IMR-90 (cell line): ENCODE measurements at regions not wholly inside any gene's neighbourhood (a gene's known extent, or its start where the extent isn't known, plus 50 kb on each side); places are given as distances from the start of the nearest gene placed in this dataset.
A peak's percentile ranks its signal among the peaks of the same experiment; 100 is the strongest.

Source experiments
- ATAC-seq: fragments of 200-7000 bp; cut with Tn5 transposase; 2 replicates; pipeline ENCODE4 v1.9.1; 2020; ENCODE audit warnings: low read depth, mild to moderate bottlenecking, moderate library complexity
- BruUV-seq: library from RNA; stranded (reverse); fragments of 400-500 nt; replicated peaks from 2 replicates; lab custom pipeline; 2021; lab: Mats Ljungman, UMichigan
- CTCF ChIA-PET: fragments of 300-600 bp; formaldehyde crosslinking; extraction: SDS; loops from one replicate; lab custom pipeline; 2021; ENCODE audit warnings: antibody characterized with exemption; lab: Yijun Ruan, JAX
- POLR2A ChIA-PET: fragments of 300-600 bp; sonication (Branson Sonifier 250); formaldehyde crosslinking; loops from one replicate; lab custom pipeline; 2022; ENCODE audit warnings: antibody characterized with exemption; ENCODE audit not compliant: unreplicated experiment; lab: Charles Lee
- DNase-seq: peaks from one replicate; pipeline ENCODE4 v3.0.0; 2013
- H2AFZ ChIP-seq: replicated peaks from 2 replicates; pipeline ENCODE3; 2013; ENCODE audit warnings: low read length, mild to moderate bottlenecking; ENCODE audit not compliant: poor library complexity
- H2AK5ac ChIP-seq: 2 replicates; pipeline ENCODE4 v1.6.1; 2013; ENCODE audit warnings: low read depth, low read length, inconsistent platforms
- H2AK9ac ChIP-seq: replicated peaks from 2 replicates; pipeline ENCODE3; 2013; ENCODE audit warnings: mild to moderate bottlenecking, low read depth, low read length, moderate library complexity; ENCODE audit not compliant: poor library complexity
- H2BK120ac ChIP-seq: 2 replicates; pipeline ENCODE4 v1.6.1; 2013; ENCODE audit warnings: low read depth, low read length, inconsistent platforms
- H2BK15ac ChIP-seq: 3 replicates; pipeline ENCODE4 v1.6.1; 2013; ENCODE audit warnings: low read depth, low read length, inconsistent platforms
- H2BK20ac ChIP-seq: 2 replicates; pipeline ENCODE4 v1.6.1; 2013; ENCODE audit warnings: low read depth, mild to moderate bottlenecking, inconsistent platforms, low read length, moderate library complexity
- H2BK5ac ChIP-seq: 2 replicates; pipeline ENCODE4 v1.6.1; 2013; ENCODE audit warnings: mild to moderate bottlenecking, low read depth, low read length, inconsistent platforms; ENCODE audit not compliant: poor library complexity, severe bottlenecking
- H3K14ac ChIP-seq: replicated peaks from 2 replicates; pipeline ENCODE4 v1.6.1; 2013; ENCODE audit warnings: low read depth, low read length, inconsistent platforms
- H3K18ac ChIP-seq: 2 replicates; pipeline ENCODE4 v1.6.1; 2013; ENCODE audit warnings: low read depth, low read length, control low read depth
- H3K23ac ChIP-seq: 2 replicates; pipeline ENCODE4 v1.6.1; 2013; ENCODE audit warnings: low read depth, low read length, inconsistent platforms
- H3K27ac ChIP-seq: 2 replicates; pipeline ENCODE4 v1.5.1; 2013; ENCODE audit warnings: mild to moderate bottlenecking, control low read depth, low read length; ENCODE audit not compliant: insufficient read depth
- H3K27me3 ChIP-seq: 2 replicates; pipeline ENCODE4 v1.6.1; 2013; ENCODE audit warnings: low read length; ENCODE audit not compliant: control insufficient read depth, insufficient read depth
- H3K36me3 ChIP-seq: 2 replicates; pipeline ENCODE4 v1.6.1; 2013; ENCODE audit warnings: low read length, mixed read lengths; ENCODE audit not compliant: control insufficient read depth, insufficient read depth
- H3K4ac ChIP-seq: 2 replicates; pipeline ENCODE4 v1.6.1; 2013; ENCODE audit warnings: low read depth, low read length, inconsistent platforms
- H3K4me1 ChIP-seq: 2 replicates; pipeline ENCODE4 v1.6.1; 2013; ENCODE audit warnings: low read length, mixed read lengths; ENCODE audit not compliant: control insufficient read depth, insufficient read depth
- H3K4me2 ChIP-seq: 2 replicates; pipeline ENCODE4 v1.6.1; 2013; ENCODE audit warnings: low read depth, mild to moderate bottlenecking, control low read depth, low read length, moderate library complexity
- H3K4me3 ChIP-seq: 2 replicates; pipeline ENCODE4 v1.5.1; 2013; ENCODE audit warnings: low read depth, mild to moderate bottlenecking, control low read depth, low read length, moderate library complexity; ENCODE audit not compliant: insufficient read depth
- H3K56ac ChIP-seq: 2 replicates; pipeline ENCODE4 v1.6.1; 2013; ENCODE audit warnings: low read length, inconsistent platforms; ENCODE audit not compliant: insufficient read depth; ENCODE audit errors: extremely low read depth
- H3K79me1 ChIP-seq, 2 experiments: 2 replicates each; pipeline ENCODE4 v1.6.1; 2013; ENCODE audit warnings: low read length in 2 of 2, inconsistent platforms in 1 of 2, low read depth in 1 of 2
- H3K9ac ChIP-seq: 2 replicates; pipeline ENCODE4 v1.6.1; 2013; ENCODE audit warnings: low read depth, low read length, control low read depth
- H3K9me1 ChIP-seq: 2 replicates; pipeline ENCODE4 v1.6.1; 2013; ENCODE audit warnings: low read length, inconsistent platforms; ENCODE audit not compliant: insufficient read depth
- H3K9me3 ChIP-seq: 2 replicates; pipeline ENCODE4 v1.6.1; 2013; ENCODE audit warnings: low read length; ENCODE audit not compliant: control insufficient read depth, insufficient read depth
- H4K20me1 ChIP-seq: 2 replicates; pipeline ENCODE4 v1.6.1; 2013; ENCODE audit warnings: low read length, inconsistent platforms; ENCODE audit not compliant: insufficient read depth
- H4K5ac ChIP-seq: 2 replicates; pipeline ENCODE4 v1.6.1; 2013; ENCODE audit warnings: mild to moderate bottlenecking, low read depth, low read length, control low read depth
- H4K8ac ChIP-seq, 2 experiments: 2 replicates each; pipeline ENCODE4 v1.6.1; 2013; ENCODE audit warnings: low read depth in 2 of 2, low read length in 2 of 2, control low read depth in 1 of 2, inconsistent platforms in 1 of 2
- H4K91ac ChIP-seq: 2 replicates; pipeline ENCODE4 v1.6.1; 2013; ENCODE audit warnings: low read depth, low read length, inconsistent platforms; ENCODE audit not compliant: insufficient read depth
- BHLHE40 ChIP-seq: fragments of 150-350 bp; IDR thresholded peaks from 2 replicates; pipeline ENCODE4 v1.6.1; 2016; ENCODE audit warnings: mild to moderate bottlenecking, low read depth, low read length
- CEBPB ChIP-seq: IDR thresholded peaks from 2 replicates; pipeline ENCODE4 v1.6.1; 2012; ENCODE audit warnings: low read depth, low read length, improper control_type of control experiment
- CHD1 ChIP-seq: IDR thresholded peaks from 2 replicates; pipeline ENCODE4 v1.6.1; 2012; ENCODE audit warnings: low read depth, low read length, improper control_type of control experiment
- FOS ChIP-seq: fragments of 150-350 bp; IDR thresholded peaks from 2 replicates; pipeline ENCODE4 v1.6.1; 2016; ENCODE audit warnings: low read depth, low read length
- MAFK ChIP-seq: IDR thresholded peaks from 2 replicates; pipeline ENCODE4 v1.6.1; 2012; ENCODE audit warnings: low read depth, low read length, improper control_type of control experiment
- MAZ ChIP-seq: IDR thresholded peaks from 2 replicates; pipeline ENCODE4 v1.6.1; 2012; ENCODE audit warnings: low read depth, mild to moderate bottlenecking, low read length, improper control_type of control experiment, moderate library complexity, borderline replicate concordance
- MXI1 ChIP-seq: IDR thresholded peaks from 2 replicates; pipeline ENCODE4 v1.6.1; 2012; ENCODE audit warnings: low read depth, mild to moderate bottlenecking, low read length, moderate library complexity, borderline replicate concordance
- NFE2L2 ChIP-seq: fragments of 150-350 bp; IDR thresholded peaks from 2 replicates; pipeline ENCODE4 v1.6.1; 2016; ENCODE audit warnings: low read depth, mild to moderate bottlenecking, low read length
- POLR2A ChIP-seq: IDR thresholded peaks from 2 replicates; pipeline ENCODE4 v1.6.1; 2012; ENCODE audit warnings: mild to moderate bottlenecking, low read depth, low read length
- RAD21 ChIP-seq: IDR thresholded peaks from 2 replicates; pipeline ENCODE4 v1.6.1; 2012; ENCODE audit warnings: low read length, improper control_type of control experiment
- RCOR1 ChIP-seq: IDR thresholded peaks from 2 replicates; pipeline ENCODE4 v1.6.1; 2012; ENCODE audit warnings: mild to moderate bottlenecking, low read length, improper control_type of control experiment; ENCODE audit not compliant: insufficient replicate concordance
- RFX5 ChIP-seq: IDR thresholded peaks from 2 replicates; pipeline ENCODE4 v1.8.0; 2012; ENCODE audit warnings: low read depth, mild to moderate bottlenecking, low read length, moderate library complexity
- SMC3 ChIP-seq: fragments of 150-350 bp; IDR thresholded peaks from 2 replicates; pipeline ENCODE4 v1.6.1; 2016; ENCODE audit warnings: low read depth, mild to moderate bottlenecking, antibody characterized with exemption, low read length, moderate library complexity
- WGBS, 2 experiments: methylation state at CpG; one replicate each; pipeline versions ENCODE4 v1.1.5 to v1.1.7; 2013; ENCODE audit warnings: missing lambda C conversion rate in 2 of 2; ENCODE audit not compliant: insufficient read length in 1 of 2; ENCODE audit errors: extremely low coverage in 2 of 2; 5-methylcytosine and 5-hydroxymethylcytosine counted together
- dilution Hi-C: fragments of 300-500 bp; cut with HindIII; formaldehyde crosslinking; loops from one replicate; pipeline ENCODE4 v1.14.3; 2018; ENCODE audit warnings: low sequenced_read_pairs; ENCODE audit not compliant: unreplicated experiment
- in situ Hi-C: fragments of 300-500 bp; cut with MboI; formaldehyde crosslinking; loops from 3 replicates; pipeline ENCODE4 v1.14.3; 2019; ENCODE audit warnings: low sequenced_read_pairs, inconsistent platforms, mixed read lengths
- intact Hi-C: fragments of 100-400 bp; cut with micrococcal nuclease; formaldehyde crosslinking; loops from 2 replicates; pipeline ENCODE4 v1.10.0; 2022
- TF ChIP-seq, protein P1 (sequence below): conservative IDR thresholded peaks from 2 replicates; pipeline ENCODE4 v1.5.1; 2012; ENCODE audit warnings: mild to moderate bottlenecking, low read depth, low read length, improper control_type of control experiment
- TF ChIP-seq, protein P2 (sequence below): fragments of 150-350 bp; IDR thresholded peaks from 2 replicates; pipeline ENCODE4 v1.6.1; 2017; ENCODE audit warnings: mild to moderate bottlenecking, antibody characterized with exemption, low read length, low read depth
- TF ChIP-seq, protein P3 (sequence below): fragments of 150-350 bp; IDR thresholded peaks from 2 replicates; pipeline ENCODE4 v1.6.1; 2016; ENCODE audit warnings: low read depth, mild to moderate bottlenecking, low read length, moderate library complexity, borderline replicate concordance

DNA sequence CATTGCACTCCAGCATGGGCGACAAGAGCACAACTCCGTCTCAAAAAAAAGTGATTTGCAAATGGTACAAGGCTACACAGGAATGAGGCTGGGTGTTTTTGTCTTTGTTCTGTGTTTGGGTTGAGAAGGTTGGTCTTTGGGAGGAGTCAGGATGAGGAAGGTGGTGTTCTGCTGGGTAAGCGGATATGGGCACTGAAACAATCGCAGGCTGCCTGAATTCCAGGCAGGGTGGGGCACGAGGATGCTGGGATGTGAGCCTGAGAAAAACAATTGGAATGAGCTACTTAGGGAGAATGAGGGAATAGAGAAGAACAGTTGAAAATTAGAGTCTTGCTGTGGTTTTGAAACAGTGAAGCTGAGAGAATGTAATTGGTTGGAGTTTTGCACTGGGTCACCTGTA, 51.6 kb downstream of the ZBTB38 start:
- 89% methylated on average over 3 of the region's 5 CpGs; no CpG with 5 or more reads in 1 of the 2 experiments for WGBS, 2 experiments
- Histone ChIP-seq H3K4me3 (no peak overlapping the region), H3K79me1 (peaks cover 49 to 86% of the 10 kb centered on the region in 2 experiments), H3K23ac (peak overlapping the region; percentile 74; the same call in 1 of the 2 replicates), H4K5ac (peak overlapping the region; percentile 87), H3K27me3 (no peaks in the 10 kb centered on the region), H2BK20ac (peak overlapping the region; percentile 75), H3K4me2 (no peak overlapping the region), H2BK15ac (peak overlapping the region; percentile 81; the same call in 2 of the 3 replicates), H3K36me3 (peaks cover 46% of the 10 kb centered on the region), H3K56ac (no peak overlapping the region), H2AK5ac (peak overlapping the region; percentile 95), H4K20me1 (no peaks in the 10 kb centered on the region), H2AFZ (no peak overlapping the region), H3K9me3 (no peaks in the 10 kb centered on the region), H3K9ac (no peak overlapping the region), H2BK120ac (peak overlapping the region; percentile 81), H4K91ac (peak overlapping the region; percentile 87), H2BK5ac (peak overlapping the region; percentile 63), H3K4me1 (peaks cover 14% of the 10 kb centered on the region), H2AK9ac (peak overlapping the region; percentile 68), H3K14ac (peak overlapping the region; percentile 71), H3K4ac (peak overlapping the region; percentile 55), H3K27ac (peak overlapping the region; percentile 28), H3K18ac (peak overlapping the region; percentile 42), H3K9me1 (peaks cover 29% of the 10 kb centered on the region), H4K8ac (peak overlapping the region; percentile 65 to 81)
- TF ChIP-seq RFX5 (no peak), CEBPB (no peak), MAFK (no peak), BHLHE40 (no peak), SMC3 (no peak), FOS (no peak), NFE2L2 (no peak), MXI1 (no peak), RAD21 (no peak), CHD1 (no peak), POLR2A (no peak), RCOR1 (no peak), MAZ (no peak)
- TF ChIP-seq, protein P1, sequence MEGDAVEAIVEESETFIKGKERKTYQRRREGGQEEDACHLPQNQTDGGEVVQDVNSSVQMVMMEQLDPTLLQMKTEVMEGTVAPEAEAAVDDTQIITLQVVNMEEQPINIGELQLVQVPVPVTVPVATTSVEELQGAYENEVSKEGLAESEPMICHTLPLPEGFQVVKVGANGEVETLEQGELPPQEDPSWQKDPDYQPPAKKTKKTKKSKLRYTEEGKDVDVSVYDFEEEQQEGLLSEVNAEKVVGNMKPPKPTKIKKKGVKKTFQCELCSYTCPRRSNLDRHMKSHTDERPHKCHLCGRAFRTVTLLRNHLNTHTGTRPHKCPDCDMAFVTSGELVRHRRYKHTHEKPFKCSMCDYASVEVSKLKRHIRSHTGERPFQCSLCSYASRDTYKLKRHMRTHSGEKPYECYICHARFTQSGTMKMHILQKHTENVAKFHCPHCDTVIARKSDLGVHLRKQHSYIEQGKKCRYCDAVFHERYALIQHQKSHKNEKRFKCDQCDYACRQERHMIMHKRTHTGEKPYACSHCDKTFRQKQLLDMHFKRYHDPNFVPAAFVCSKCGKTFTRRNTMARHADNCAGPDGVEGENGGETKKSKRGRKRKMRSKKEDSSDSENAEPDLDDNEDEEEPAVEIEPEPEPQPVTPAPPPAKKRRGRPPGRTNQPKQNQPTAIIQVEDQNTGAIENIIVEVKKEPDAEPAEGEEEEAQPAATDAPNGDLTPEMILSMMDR, result no peak
- TF ChIP-seq, protein P2, sequence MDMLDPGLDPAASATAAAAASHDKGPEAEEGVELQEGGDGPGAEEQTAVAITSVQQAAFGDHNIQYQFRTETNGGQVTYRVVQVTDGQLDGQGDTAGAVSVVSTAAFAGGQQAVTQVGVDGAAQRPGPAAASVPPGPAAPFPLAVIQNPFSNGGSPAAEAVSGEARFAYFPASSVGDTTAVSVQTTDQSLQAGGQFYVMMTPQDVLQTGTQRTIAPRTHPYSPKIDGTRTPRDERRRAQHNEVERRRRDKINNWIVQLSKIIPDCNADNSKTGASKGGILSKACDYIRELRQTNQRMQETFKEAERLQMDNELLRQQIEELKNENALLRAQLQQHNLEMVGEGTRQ, result no peak
- TF ChIP-seq, protein P3, sequence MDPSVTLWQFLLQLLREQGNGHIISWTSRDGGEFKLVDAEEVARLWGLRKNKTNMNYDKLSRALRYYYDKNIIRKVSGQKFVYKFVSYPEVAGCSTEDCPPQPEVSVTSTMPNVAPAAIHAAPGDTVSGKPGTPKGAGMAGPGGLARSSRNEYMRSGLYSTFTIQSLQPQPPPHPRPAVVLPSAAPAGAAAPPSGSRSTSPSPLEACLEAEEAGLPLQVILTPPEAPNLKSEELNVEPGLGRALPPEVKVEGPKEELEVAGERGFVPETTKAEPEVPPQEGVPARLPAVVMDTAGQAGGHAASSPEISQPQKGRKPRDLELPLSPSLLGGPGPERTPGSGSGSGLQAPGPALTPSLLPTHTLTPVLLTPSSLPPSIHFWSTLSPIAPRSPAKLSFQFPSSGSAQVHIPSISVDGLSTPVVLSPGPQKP, result no peak
- CTCF ChIA-PET, result no interaction called here
- POLR2A ChIA-PET, result no interaction called here
- DNase-seq, result no peak
- ATAC-seq, result no peak
- dilution Hi-C loops (no loop called here), intact Hi-C loops (loop anchor here (1.0 kb wide), 1 partner anchor 8 kb away; no protein-coding TSS in a partner anchor), in situ Hi-C loops (no loop called here)
- BruUV-seq, result no TSS peak
